HepG2 (cell line): ENCODE measurements at regions not wholly inside any gene's neighbourhood (a gene's known extent, or its start where the extent isn't known, plus 50 kb on each side); places are given as distances from the start of the nearest gene placed in this dataset.

ENCODE experiments used
- ATAC-seq: fragments of 200-7000 bp; cut with Tn5 transposase; 3 replicates; pipeline ENCODE4 v1.9.1; 2020; ENCODE audit warnings: mild to moderate bottlenecking, moderate library complexity
- BruUV-seq: library from RNA; stranded (reverse); fragments of 400-500 nt; replicated peaks from 2 replicates; lab custom pipeline; 2021; lab: Mats Ljungman, UMichigan
- CTCF ChIA-PET: fragments of 300-600 bp; formaldehyde crosslinking; extraction: SDS; loops from one replicate; lab custom pipeline; 2021; ENCODE audit warnings: low total read pairs, inconsistent platforms, low intra/inter-chr PET ratio; lab: Yijun Ruan, JAX
- POLR2A ChIA-PET: fragments of 350-600 bp; sonication (Branson Sonifier 250); formaldehyde crosslinking; loops from one replicate; lab custom pipeline; 2020; ENCODE audit warnings: antibody characterized with exemption, inconsistent platforms; lab: Yijun Ruan, JAX
- DNase-seq: peaks from one replicate; pipeline ENCODE4 v3.0.0-alpha.2; 2015; ENCODE audit warnings: low spot score
- FAIRE-seq: peaks from 3 replicates; lab custom pipeline; 2011; peaks lifted over from hg19 to GRCh38; lab: Jason Lieb, UNC
- H2AFZ ChIP-seq: one replicate; pipeline ENCODE4 v1.6.1; 2011; ENCODE audit warnings: low read length, inconsistent platforms
- H3K27ac ChIP-seq: fragments of 300-600 bp; 3 replicates; pipeline ENCODE4 v1.8.0; 2011; ENCODE audit warnings: mixed run types, mild to moderate bottlenecking, mixed read lengths, low read length, inconsistent platforms; ENCODE audit not compliant: insufficient read depth; ENCODE audit errors: extremely low read length
- H3K27me3 ChIP-seq, 2 experiments: fragments of 200-600 bp in 1 of 2; 2 replicates in 1 of 2; 3 replicates in 1 of 2; pipeline versions ENCODE4 v1.6.0 to v1.8.0; 2011; ENCODE audit warnings: low read length in 2 of 2, mild to moderate bottlenecking in 2 of 2, moderate library complexity in 2 of 2, inconsistent platforms in 1 of 2; ENCODE audit not compliant: insufficient read depth in 2 of 2, control insufficient read depth in 1 of 2
- H3K36me3 ChIP-seq, 2 experiments: fragments of 200-600 bp in 1 of 2; replicated peaks in 1 of 2; 2 replicates in 1 of 2; 3 replicates in 1 of 2; pipeline versions ENCODE4 v1.5.1 to v1.8.0; 2011; ENCODE audit warnings: low read length in 2 of 2, inconsistent platforms in 1 of 2; ENCODE audit not compliant: insufficient read depth in 2 of 2, control insufficient read depth in 1 of 2
- H3K4me1 ChIP-seq: 2 replicates; pipeline ENCODE4 v1.5.1; 2012; ENCODE audit warnings: low read length, inconsistent platforms; ENCODE audit not compliant: insufficient read depth
- H3K4me2 ChIP-seq: 2 replicates; pipeline ENCODE4 v1.6.0; 2011; ENCODE audit warnings: low read depth, low read length, inconsistent platforms
- H3K4me3 ChIP-seq, 3 experiments: fragments of 200-600 bp in 1 of 3; sonication (generic), shearing (Covaris generic) in 1 of 3; replicated peaks in 1 of 3; 2 replicates each; pipeline ENCODE4 v1.5.1; 2011 to 2016; ENCODE audit warnings: low read length in 3 of 3, inconsistent platforms in 2 of 3, low read depth in 2 of 3, mild to moderate bottlenecking in 2 of 3, control low read depth in 1 of 3, mixed read lengths in 1 of 3; ENCODE audit not compliant: insufficient read depth in 1 of 3
- H3K79me2 ChIP-seq: one replicate; pipeline ENCODE4 v1.6.1; 2011; ENCODE audit warnings: low read length, inconsistent platforms; ENCODE audit not compliant: insufficient read depth
- H3K9ac ChIP-seq: 2 replicates; pipeline ENCODE4 v1.6.0; 2011; ENCODE audit warnings: mild to moderate bottlenecking, low read depth, low read length, inconsistent platforms; ENCODE audit not compliant: insufficient read depth
- H3K9me3 ChIP-seq: 2 replicates; pipeline ENCODE4 v1.5.1; 2012; ENCODE audit warnings: mild to moderate bottlenecking, low read length
- H4K20me1 ChIP-seq: 2 replicates; pipeline ENCODE4 v1.6.0; 2011; ENCODE audit warnings: inconsistent platforms, mild to moderate bottlenecking, low read length, moderate library complexity; ENCODE audit not compliant: insufficient read depth
- HES4 ChIP-seq: sonication (generic); formaldehyde crosslinking; IDR thresholded peaks from 2 replicates; pipeline ENCODE4 v1.9.0; 2021; ENCODE audit warnings: mild to moderate bottlenecking, missing genetic modification reagents, borderline replicate concordance
- KDM2A ChIP-seq: sonication (generic); formaldehyde crosslinking; IDR thresholded peaks from 2 replicates; pipeline ENCODE4 v1.4.0; 2020; ENCODE audit warnings: low read depth, missing genetic modification reagents, borderline replicate concordance
- MAF1 ChIP-seq: sonication (generic); formaldehyde crosslinking; IDR thresholded peaks from 2 replicates; pipeline ENCODE4 v1.5.0; 2020; ENCODE audit warnings: missing genetic modification reagents, borderline replicate concordance
- SIN3B ChIP-seq: fragments of 150-350 bp; IDR thresholded peaks from 2 replicates; pipeline ENCODE4 v1.6.1; 2014; ENCODE audit warnings: low read length
- TBX3 ChIP-seq: fragments of 450-650 bp; IDR thresholded peaks from 2 replicates; pipeline ENCODE4 v1.6.1; 2017; ENCODE audit warnings: antibody characterized with exemption, mild to moderate bottlenecking, inconsistent platforms, borderline replicate concordance
- TEAD3 ChIP-seq: optimal IDR thresholded peaks from 2 replicates; pipeline ENCODE3; 2016; ENCODE audit warnings: borderline replicate concordance
- ZFX ChIP-seq: sonication (generic); formaldehyde crosslinking; IDR thresholded peaks from 2 replicates; pipeline ENCODE4 v1.4.0; 2020; ENCODE audit warnings: mild to moderate bottlenecking, low read depth, missing genetic modification reagents, moderate library complexity
- ZKSCAN1 ChIP-seq: fragments of 150-350 bp; IDR thresholded peaks from 2 replicates; pipeline ENCODE4 v1.6.1; 2014; ENCODE audit warnings: low read length
- ZNF224 ChIP-seq: sonication (generic); formaldehyde crosslinking; IDR thresholded peaks from 2 replicates; pipeline ENCODE4 v1.5.0; 2020; ENCODE audit warnings: mild to moderate bottlenecking, missing genetic modification reagents
- ZNF567 ChIP-seq: sonication (generic); formaldehyde crosslinking; IDR thresholded peaks from 2 replicates; pipeline ENCODE4 v1.8.1; 2023; ENCODE audit warnings: mild to moderate bottlenecking, missing genetic modification reagents, borderline replicate concordance
- WGBS: methylation state at CpG from one replicate; pipeline ENCODE4 v1.1.6; 2017; ENCODE audit warnings: low lambda C conversion rate; 5-methylcytosine and 5-hydroxymethylcytosine counted together
- in situ Hi-C: cut with HindIII; loops from 2 replicates; pipeline ENCODE4 v1.10.0; 2017; ENCODE audit warnings: low pct_unique_long_range_greater_than_20kb; ENCODE audit not compliant: extremely low pct_ligation_motif_present
- intact Hi-C: fragments of 100-400 bp; cut with micrococcal nuclease; formaldehyde crosslinking; loops from one replicate; pipeline ENCODE4 v1.10.0; 2022; ENCODE audit not compliant: unreplicated experiment
- TF ChIP-seq, protein P1 (sequence below): conservative IDR thresholded peaks from 2 replicates; pipeline ENCODE4 v1.6.1; 2018; ENCODE audit warnings: missing genetic modification reagents
- TF ChIP-seq, protein P2 (sequence below): IDR thresholded peaks from 2 replicates; pipeline ENCODE4 v1.6.1; 2016; ENCODE audit warnings: mild to moderate bottlenecking

DNA sequence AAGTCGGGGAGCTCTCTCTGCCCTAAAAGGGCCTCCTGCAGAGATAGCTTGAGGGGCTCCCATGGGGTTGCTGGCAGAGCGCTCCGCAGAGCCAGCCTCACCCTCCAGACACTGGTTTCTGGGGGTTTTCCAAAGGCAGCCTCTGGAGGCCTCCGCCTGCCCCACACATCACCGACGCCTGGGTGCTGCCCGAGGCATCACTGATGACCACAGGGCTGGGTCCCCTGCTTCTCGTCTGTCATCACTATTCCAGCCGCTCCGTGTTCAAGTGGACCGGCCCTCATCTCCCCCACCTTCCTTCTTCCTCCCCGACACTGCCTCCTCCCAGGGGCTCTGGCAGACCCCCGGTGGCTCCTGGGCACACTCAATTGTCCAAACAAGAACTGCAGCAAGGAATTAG lies 64.1 kb upstream of the IRX4 start:
- POLR2A ChIA-PET: no interaction called here
- 27% methylated on average over 12 of the region's 13 CpGs for WGBS
- BruUV-seq: no TSS peak

DNA sequence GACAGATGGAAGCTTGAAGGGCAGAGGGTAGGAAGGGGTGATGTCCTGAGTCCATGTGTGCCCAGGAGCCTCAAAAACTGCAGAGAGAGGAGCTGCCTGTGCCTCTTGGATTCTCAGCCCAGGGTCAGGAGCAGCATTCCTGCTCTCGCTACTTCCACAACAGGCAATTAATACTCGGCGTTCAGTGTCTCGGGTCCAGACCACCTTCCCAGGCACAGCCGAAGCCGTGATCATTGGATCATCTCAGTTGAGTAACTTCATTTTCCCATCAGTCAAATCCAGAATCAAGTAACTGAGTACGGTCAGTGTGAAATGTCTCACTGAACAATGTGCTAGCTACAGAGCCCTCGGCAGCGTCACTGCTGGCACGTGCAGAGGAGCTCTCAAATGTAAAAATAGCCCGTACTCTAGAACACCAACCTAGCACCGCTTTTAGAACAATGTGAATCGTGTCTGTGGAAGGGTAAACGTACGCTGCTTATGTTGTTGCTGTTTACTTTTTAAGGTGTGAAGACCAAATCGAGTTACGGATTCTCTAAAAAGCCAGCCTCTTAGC lies 63.5 kb upstream of the IRX4 start:
- FAIRE-seq (no peak), ATAC-seq (no peak)
- no TSS peak for BruUV-seq
- H3K4me3 ChIP-seq: no peak overlapping the region
- no peaks in the 10 kb centered on the region for H4K20me1 ChIP-seq
- H3K36me3 ChIP-seq: no peaks in the 10 kb centered on the region
- H3K27ac ChIP-seq: no peak overlapping the region
- in situ Hi-C loops: no loop called here
- H3K4me1 ChIP-seq: no peaks in the 10 kb centered on the region
- H3K9ac ChIP-seq: no peak overlapping the region
- CTCF ChIA-PET: no interaction called here
- H3K9me3 ChIP-seq: no peaks in the 10 kb centered on the region
- 8% methylated on average over 14 of the region's 17 CpGs for WGBS
- no peak overlapping the region for H3K4me2 ChIP-seq
- intact Hi-C loops: no loop called here
- H2AFZ ChIP-seq: no peak overlapping the region
- H3K27me3 ChIP-seq: peaks cover 3 to 69% of the 10 kb centered on the region in 2 experiments
- TF ChIP-seq TBX3: no peak
- no peak for TF ChIP-seq SIN3B
- TF ChIP-seq, protein P1, sequence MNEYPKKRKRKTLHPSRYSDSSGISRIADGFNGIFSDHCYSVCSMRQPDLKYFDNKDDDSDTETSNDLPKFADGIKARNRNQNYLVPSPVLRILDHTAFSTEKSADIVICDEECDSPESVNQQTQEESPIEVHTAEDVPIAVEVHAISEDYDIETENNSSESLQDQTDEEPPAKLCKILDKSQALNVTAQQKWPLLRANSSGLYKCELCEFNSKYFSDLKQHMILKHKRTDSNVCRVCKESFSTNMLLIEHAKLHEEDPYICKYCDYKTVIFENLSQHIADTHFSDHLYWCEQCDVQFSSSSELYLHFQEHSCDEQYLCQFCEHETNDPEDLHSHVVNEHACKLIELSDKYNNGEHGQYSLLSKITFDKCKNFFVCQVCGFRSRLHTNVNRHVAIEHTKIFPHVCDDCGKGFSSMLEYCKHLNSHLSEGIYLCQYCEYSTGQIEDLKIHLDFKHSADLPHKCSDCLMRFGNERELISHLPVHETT (CRISPR knock-in tag): no peak
- TF ChIP-seq, protein P2, sequence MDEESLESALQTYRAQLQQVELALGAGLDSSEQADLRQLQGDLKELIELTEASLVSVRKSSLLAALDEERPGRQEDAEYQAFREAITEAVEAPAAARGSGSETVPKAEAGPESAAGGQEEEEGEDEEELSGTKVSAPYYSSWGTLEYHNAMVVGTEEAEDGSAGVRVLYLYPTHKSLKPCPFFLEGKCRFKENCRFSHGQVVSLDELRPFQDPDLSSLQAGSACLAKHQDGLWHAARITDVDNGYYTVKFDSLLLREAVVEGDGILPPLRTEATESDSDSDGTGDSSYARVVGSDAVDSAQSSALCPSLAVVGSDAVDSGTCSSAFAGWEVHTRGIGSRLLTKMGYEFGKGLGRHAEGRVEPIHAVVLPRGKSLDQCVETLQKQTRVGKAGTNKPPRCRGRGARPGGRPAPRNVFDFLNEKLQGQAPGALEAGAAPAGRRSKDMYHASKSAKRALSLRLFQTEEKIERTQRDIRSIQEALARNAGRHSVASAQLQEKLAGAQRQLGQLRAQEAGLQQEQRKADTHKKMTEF (CRISPR knock-in tag): no peak
- TF ChIP-seq TEAD3: no peak
- no peak for TF ChIP-seq HES4 (CRISPR knock-in tag)
- no peak for TF ChIP-seq ZNF567 (CRISPR knock-in tag)
- TF ChIP-seq KDM2A (CRISPR knock-in tag): no peak
- no peak for TF ChIP-seq ZFX (CRISPR knock-in tag)
- no peak for TF ChIP-seq MAF1 (CRISPR knock-in tag)
- TF ChIP-seq ZNF224 (CRISPR knock-in tag): no peak
- TF ChIP-seq, all 625 proteins: peak for 0
- no peaks in the 10 kb centered on the region for H3K79me2 ChIP-seq
- POLR2A ChIA-PET: no interaction called here
- DNase-seq: no peak

More for the DNA sequence above, 64.1 kb upstream of the IRX4 start:
- Histone ChIP-seq H4K20me1 (no peaks in the 10 kb centered on the region), H3K4me1 (no peaks in the 10 kb centered on the region), H3K27me3 (peaks cover 6 to 74% of the 10 kb centered on the region in 2 experiments), H3K4me2 (no peak overlapping the region), H3K9ac (no peak overlapping the region), H3K79me2 (no peaks in the 10 kb centered on the region), H3K36me3 (no peaks in the 10 kb centered on the region), H3K4me3 (no peak overlapping the region), H2AFZ (no peak overlapping the region), H3K27ac (no peak overlapping the region), H3K9me3 (no peaks in the 10 kb centered on the region)
- DNase-seq (no peak), FAIRE-seq (no peak), ATAC-seq (no peak)
- TF ChIP-seq ZKSCAN1: no peak
- in situ Hi-C loops: no loop called here
- intact Hi-C loops: no loop called here
- CTCF ChIA-PET: no interaction called here
